Activated CD8-positive, alpha-beta T cell treated with anti-CD3 and anti-CD28 coated beads, Interleukin-2, amount 10 ng/mL, durations not matched to agents 7 days and 5 days (primary cell): ENCODE measurements at regions not wholly inside any gene's neighbourhood (a gene's known extent, or its start where the extent isn't known, plus 50 kb on each side); places are given as distances from the start of the nearest gene placed in this dataset.

Experiments used
- ATAC-seq: fragments of 150-1000 bp; cut with Tn5 transposase; one replicate; pipeline ENCODE4 v1.10.0; 2021; ENCODE audit warnings: moderate library complexity
- CTCF ChIA-PET: fragments of 350-600 bp; sonication (Branson Sonifier 250); formaldehyde crosslinking; loops from one replicate; lab custom pipeline; 2021; ENCODE audit warnings: antibody characterized with exemption; lab: Charles Lee
- POLR2A ChIA-PET: fragments of 350-600 bp; sonication (Branson Sonifier 250); formaldehyde crosslinking; loops from one replicate; lab custom pipeline; 2021; ENCODE audit warnings: antibody characterized with exemption; lab: Charles Lee
- DNase-seq: peaks from one replicate; pipeline ENCODE4 v3.0.0-alpha.2; 2020
- H3K27ac Mint-ChIP-seq: one replicate; pipeline ENCODE4 v1.8.0; 2021; ENCODE audit warnings: mild to moderate bottlenecking, mixed read lengths
- H3K27me3 Mint-ChIP-seq: one replicate; pipeline ENCODE4 v1.8.0; 2021; ENCODE audit warnings: low read depth, mixed read lengths
- H3K36me3 Mint-ChIP-seq: one replicate; pipeline ENCODE4 v1.8.0; 2021; ENCODE audit warnings: low read depth, mixed read lengths
- H3K4me1 Mint-ChIP-seq: one replicate; pipeline ENCODE4 v1.8.0; 2021; ENCODE audit warnings: low read depth, mixed read lengths
- H3K4me3 Mint-ChIP-seq: one replicate; pipeline ENCODE4 v1.8.0; 2021; ENCODE audit warnings: mild to moderate bottlenecking, mixed read lengths
- H3K9me3 Mint-ChIP-seq: one replicate; pipeline ENCODE4 v1.8.0; 2022; ENCODE audit warnings: mixed read lengths; ENCODE audit not compliant: insufficient read depth

DNA sequence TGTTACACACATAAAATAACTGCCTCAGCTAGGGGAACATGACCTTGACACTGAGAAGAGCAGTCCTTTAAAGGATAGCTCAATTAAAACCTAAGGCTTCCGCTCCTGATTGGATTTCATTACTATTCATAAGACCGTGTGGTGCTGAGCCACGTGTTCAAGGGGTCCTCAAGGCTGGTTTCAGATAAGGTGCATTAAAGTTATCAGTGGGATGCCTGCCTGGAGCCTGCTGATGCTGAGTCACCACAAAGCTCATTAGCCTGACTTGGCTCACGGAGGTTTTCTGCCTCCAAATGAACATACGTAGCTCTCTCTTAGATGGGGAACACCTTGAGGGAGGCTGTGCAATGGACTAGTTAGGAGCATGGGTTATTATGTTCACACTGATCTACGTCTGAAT is 518.9 kb downstream of the TDRD15 start:
- ChIA-PET POLR2A (no interaction called here), CTCF (no interaction called here)
- H3K36me3 Mint-ChIP-seq = no peaks in the 10 kb centered on the region
- no peak overlapping the region for H3K4me3 Mint-ChIP-seq
- no peaks in the 10 kb centered on the region for H3K4me1 Mint-ChIP-seq
- DNase-seq (no peak), ATAC-seq (no peak)
- no peaks in the 10 kb centered on the region for H3K27me3 Mint-ChIP-seq
- H3K9me3 Mint-ChIP-seq = no peaks in the 10 kb centered on the region
- no peak overlapping the region for H3K27ac Mint-ChIP-seq

DNA sequence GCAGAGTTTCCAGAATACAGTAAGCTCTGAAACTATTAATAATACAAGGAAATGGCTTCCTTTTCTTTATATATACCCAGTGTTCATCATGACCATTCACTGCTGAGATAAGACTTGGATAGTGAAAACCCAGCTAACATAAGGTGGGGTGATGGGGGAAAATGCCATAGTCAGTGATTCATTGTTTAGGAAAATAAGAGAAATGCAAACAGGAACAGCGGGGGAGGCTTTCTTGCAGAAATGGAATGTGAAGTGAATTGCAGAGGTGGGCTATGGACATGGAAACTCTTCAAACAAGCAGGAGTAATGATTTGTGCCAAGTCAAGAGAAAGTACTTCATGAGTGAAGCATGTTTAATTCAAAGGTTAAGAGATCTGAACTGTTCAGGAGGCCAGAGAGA is 519.4 kb downstream of the TDRD15 start:
- DNase-seq = no peak
- Mint-ChIP-seq H3K27ac (no peak overlapping the region), H3K36me3 (no peaks in the 10 kb centered on the region), H3K27me3 (no peaks in the 10 kb centered on the region), H3K4me1 (no peaks in the 10 kb centered on the region), H3K4me3 (no peak overlapping the region), H3K9me3 (no peaks in the 10 kb centered on the region)
- ChIA-PET CTCF (no interaction called here), POLR2A (no interaction called here)
- ATAC-seq = no peak

DNA sequence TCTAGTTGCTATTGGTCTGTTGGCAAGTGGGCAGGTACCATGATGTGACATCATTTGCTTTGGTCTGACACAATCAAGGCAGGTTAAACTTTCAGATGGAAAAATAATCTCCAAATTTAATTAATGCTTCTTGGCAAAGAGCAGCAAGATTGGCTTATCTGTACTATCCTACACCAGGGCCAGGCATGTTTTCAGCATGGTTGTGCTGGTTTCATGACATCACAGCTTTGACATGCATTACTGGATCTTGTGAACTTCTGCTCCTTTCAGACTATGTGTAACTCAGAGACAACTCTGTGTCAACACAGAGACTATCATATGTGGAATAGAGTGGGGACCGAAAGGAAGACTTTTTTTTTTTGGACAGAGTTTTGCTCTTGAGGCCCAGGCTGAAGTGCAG is 520.5 kb downstream of the TDRD15 start:
- Mint-ChIP-seq H3K9me3 (no peaks in the 10 kb centered on the region), H3K27me3 (no peaks in the 10 kb centered on the region), H3K36me3 (no peaks in the 10 kb centered on the region), H3K27ac (no peak overlapping the region), H3K4me1 (no peaks in the 10 kb centered on the region), H3K4me3 (no peak overlapping the region)
- DNase-seq = no peak
- ChIA-PET POLR2A (no interaction called here), CTCF (no interaction called here)
- ATAC-seq = no peak

DNA sequence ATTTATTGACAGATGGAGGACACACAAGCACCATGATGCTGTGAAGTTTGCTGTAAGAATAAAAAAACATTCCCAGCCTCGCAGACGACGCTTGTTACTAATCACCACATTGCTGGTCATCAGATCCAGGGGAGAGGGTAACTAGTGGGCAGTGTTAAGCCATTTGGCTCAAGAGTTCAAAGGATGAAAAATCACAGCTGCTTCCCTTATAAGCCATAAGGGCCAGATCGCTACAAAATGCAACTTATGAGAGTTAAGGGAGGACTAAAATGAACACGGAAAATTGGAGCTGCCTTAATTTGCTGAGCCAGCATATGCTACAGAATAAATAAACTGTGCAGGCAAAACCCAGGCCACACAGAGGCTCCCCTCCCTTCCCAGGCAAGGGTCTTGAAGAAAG is 522.6 kb downstream of the TDRD15 start:
- DNase-seq (no peak), ATAC-seq (no peak)
- H3K27ac Mint-ChIP-seq = no peak overlapping the region
- no peaks in the 10 kb centered on the region for H3K36me3 Mint-ChIP-seq
- no peaks in the 10 kb centered on the region for H3K27me3 Mint-ChIP-seq
- ChIA-PET CTCF (no interaction called here), POLR2A (no interaction called here)
- H3K4me3 Mint-ChIP-seq = no peak overlapping the region
- H3K9me3 Mint-ChIP-seq = no peaks in the 10 kb centered on the region
- no peaks in the 10 kb centered on the region for H3K4me1 Mint-ChIP-seq

DNA sequence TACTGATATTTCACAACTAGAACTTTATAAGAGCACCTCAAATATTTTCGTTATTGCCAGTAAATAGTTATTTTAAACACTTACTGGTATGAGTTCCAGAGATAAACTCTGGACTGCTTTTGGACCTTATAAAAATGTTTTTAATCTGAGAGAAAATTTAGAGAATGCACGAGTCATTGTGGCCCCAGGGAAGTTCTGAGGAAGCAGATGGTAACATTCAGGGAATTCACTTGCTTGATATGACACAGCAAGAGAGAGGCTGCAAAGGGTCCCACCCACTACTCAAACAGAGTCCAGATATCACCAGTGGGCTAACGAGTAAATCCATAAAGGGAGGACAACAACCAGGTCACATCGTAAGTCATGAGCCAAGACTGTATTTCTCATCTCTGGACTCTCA is 526.8 kb downstream of the TDRD15 start:
- no peak for DNase-seq
- no peak overlapping the region for H3K4me3 Mint-ChIP-seq
- POLR2A ChIA-PET = no interaction called here
- H3K4me1 Mint-ChIP-seq = no peaks in the 10 kb centered on the region
- H3K27ac Mint-ChIP-seq = no peak overlapping the region
- CTCF ChIA-PET = no interaction called here
- ATAC-seq = no peak
- no peaks in the 10 kb centered on the region for H3K27me3 Mint-ChIP-seq
- H3K36me3 Mint-ChIP-seq = no peaks in the 10 kb centered on the region
- H3K9me3 Mint-ChIP-seq = no peaks in the 10 kb centered on the region

DNA sequence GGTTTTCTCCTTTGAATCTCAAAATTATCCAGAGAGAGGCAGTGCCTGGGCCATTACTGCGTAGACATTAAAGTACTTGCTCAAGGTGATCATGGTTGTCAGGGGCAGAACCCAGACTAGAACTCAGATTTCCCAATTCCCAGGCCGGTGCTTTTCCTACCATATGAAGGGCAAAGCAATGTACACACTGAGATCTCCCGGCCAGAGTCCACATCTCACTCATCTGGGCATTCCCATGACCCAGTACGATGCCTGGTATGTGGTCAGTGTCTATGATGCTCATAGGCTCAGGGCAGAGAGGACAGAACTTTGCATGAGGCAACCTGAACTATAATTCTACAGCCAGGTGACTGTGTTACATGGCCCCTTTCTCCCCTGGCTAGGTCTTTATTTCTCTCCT is 531.4 kb downstream of the TDRD15 start:
- Mint-ChIP-seq H3K36me3 (no peaks in the 10 kb centered on the region), H3K9me3 (no peaks in the 10 kb centered on the region), H3K27me3 (no peaks in the 10 kb centered on the region), H3K27ac (no peak overlapping the region), H3K4me3 (no peak overlapping the region), H3K4me1 (no peaks in the 10 kb centered on the region)
- ChIA-PET POLR2A (no interaction called here), CTCF (no interaction called here)
- DNase-seq (no peak), ATAC-seq (no peak)

DNA sequence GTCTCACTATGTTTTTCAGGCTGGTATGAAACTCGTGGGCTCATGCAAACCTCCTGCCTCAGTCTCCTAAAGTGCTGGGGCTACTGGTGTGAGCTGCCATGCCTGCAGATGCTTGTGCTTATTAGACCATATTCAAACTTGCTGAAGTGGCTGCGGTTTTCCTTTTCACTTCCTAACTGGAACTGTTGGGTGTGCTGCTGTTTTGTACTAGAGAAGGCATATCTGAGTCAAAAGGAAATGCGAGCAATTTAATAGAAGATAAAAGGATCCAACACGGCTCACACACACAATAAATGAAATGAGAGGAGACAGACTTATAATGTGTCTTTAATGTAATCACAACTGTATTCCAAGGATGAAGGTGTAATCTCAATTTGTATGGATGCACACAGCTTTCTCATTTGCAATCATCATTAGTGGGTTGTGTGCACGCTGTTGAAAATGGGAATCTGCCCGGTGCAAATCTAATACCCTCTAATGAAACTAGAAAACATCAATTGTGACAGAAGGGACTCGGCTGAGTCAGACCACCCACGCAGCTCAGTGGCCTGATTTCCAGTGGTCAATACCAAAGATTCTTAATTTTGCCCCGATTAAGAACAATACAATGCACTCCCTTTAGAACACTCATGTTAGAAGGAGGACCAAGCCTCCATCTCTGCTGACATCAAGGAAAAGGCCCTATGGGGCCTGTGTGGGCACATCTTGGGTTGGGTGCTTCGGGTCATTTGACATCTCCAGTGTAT is 532.7 kb downstream of the TDRD15 start:
- Mint-ChIP-seq H3K4me3 (no peak overlapping the region), H3K36me3 (no peaks in the 10 kb centered on the region), H3K4me1 (no peaks in the 10 kb centered on the region), H3K9me3 (no peaks in the 10 kb centered on the region), H3K27ac (no peak overlapping the region), H3K27me3 (no peaks in the 10 kb centered on the region)
- ChIA-PET CTCF (no interaction called here), POLR2A (no interaction called here)
- DNase-seq = no peak
- no peak for ATAC-seq

DNA sequence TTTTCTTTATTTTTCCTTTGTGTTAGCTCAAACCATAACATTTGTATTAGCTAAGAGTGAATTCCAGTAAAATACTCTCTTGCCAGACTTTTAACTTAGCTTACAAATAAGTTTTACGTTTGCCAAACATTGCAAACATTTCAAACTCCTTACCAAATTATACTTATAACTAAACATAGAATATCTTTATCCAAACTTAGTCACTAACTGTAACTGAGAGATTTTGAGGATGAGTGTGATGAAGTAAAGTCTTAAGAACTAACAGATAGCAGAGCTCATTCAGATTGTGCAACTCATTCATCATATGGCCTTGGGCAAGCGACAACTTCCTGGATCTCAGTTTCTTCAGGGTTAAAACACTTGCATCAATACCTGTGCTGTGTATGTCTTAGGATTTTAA is 533.7 kb downstream of the TDRD15 start:
- CTCF ChIA-PET = no interaction called here
- ATAC-seq (no peak), DNase-seq (no peak)
- H3K4me1 Mint-ChIP-seq = no peaks in the 10 kb centered on the region
- H3K4me3 Mint-ChIP-seq = no peak overlapping the region
- no peaks in the 10 kb centered on the region for H3K27me3 Mint-ChIP-seq
- no peaks in the 10 kb centered on the region for H3K36me3 Mint-ChIP-seq
- POLR2A ChIA-PET = no interaction called here
- no peak overlapping the region for H3K27ac Mint-ChIP-seq
- no peaks in the 10 kb centered on the region for H3K9me3 Mint-ChIP-seq

DNA sequence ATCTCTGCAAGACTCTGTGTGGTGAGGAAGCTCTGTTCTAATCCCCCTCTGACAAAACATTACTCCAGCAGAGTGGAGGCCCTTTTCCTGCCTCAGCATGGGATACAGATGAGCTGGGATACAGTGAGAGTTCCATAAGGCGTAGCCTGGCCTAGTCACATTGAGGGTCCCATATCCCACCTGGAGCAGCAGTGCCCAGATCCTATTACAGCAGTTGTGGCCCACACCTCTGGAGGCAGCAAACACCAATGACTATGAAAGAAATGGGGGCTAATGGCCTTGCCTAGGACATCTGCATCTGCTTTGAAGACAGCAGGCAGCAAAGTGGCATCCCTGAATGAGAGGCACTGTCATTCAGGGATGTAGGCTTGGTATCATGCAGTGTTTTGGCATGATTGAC is 534.5 kb downstream of the TDRD15 start:
- no peaks in the 10 kb centered on the region for H3K4me1 Mint-ChIP-seq
- CTCF ChIA-PET = no interaction called here
- DNase-seq = no peak
- no peaks in the 10 kb centered on the region for H3K27me3 Mint-ChIP-seq
- no peak overlapping the region for H3K27ac Mint-ChIP-seq
- POLR2A ChIA-PET = no interaction called here
- H3K4me3 Mint-ChIP-seq = no peak overlapping the region
- no peaks in the 10 kb centered on the region for H3K9me3 Mint-ChIP-seq
- ATAC-seq = no peak
- no peaks in the 10 kb centered on the region for H3K36me3 Mint-ChIP-seq

DNA sequence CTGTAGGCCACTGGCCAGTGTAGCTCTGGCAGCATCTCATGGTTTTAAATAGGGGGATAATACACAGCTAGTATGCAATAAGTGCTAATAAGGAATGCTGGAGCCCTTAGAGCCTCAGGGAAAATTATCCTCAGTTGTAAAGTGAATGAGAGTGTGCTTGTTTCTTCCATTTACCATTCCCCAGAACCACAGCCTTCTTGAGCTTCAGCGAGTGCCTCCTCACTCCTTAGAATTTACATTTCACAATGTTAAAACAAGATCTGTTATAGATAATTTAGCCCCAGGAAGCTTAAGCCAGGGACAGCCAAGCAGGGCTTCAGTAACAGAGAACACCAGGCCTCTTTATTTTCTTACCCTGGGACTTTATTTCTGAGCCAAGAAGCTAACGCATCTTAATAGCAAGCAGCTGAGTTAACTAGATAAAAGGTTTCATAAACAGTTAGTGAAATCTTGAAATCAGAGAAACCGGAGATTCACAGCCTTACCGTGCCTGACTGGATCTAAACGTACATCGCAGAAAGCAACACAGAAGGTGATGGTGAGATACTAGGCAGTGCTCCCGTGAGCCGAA is 535.2 kb downstream of the TDRD15 start:
- DNase-seq (no peak), ATAC-seq (no peak)
- H3K4me1 Mint-ChIP-seq = no peaks in the 10 kb centered on the region
- ChIA-PET CTCF (no interaction called here), POLR2A (no interaction called here)
- H3K36me3 Mint-ChIP-seq = no peaks in the 10 kb centered on the region
- H3K27me3 Mint-ChIP-seq = no peaks in the 10 kb centered on the region
- H3K27ac Mint-ChIP-seq = no peak overlapping the region
- H3K9me3 Mint-ChIP-seq = no peaks in the 10 kb centered on the region
- H3K4me3 Mint-ChIP-seq = no peak overlapping the region

DNA sequence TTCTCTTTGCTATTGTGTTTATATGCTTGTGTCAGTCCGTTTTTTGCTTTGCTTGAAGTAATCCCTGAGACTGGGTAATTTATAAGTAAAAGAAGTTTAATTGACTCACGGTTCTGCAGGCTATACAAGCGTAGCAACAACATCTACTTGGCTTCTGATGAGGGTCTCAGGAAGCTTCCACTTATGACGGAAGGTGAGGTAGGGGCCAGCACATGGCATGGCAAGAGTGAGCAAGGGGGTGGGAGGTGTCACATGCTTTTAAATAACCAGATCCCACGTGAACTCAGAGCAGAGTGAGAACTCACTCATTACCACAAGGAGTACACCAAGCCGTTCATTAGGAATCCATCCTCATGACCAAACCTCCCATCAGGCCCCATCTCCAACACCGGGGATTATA is 540.3 kb downstream of the TDRD15 start:
- no peak for DNase-seq
- Mint-ChIP-seq H3K27me3 (no peaks in the 10 kb centered on the region), H3K9me3 (peaks cover 14% of the 10 kb centered on the region), H3K4me1 (no peaks in the 10 kb centered on the region), H3K36me3 (no peaks in the 10 kb centered on the region), H3K27ac (no peak overlapping the region), H3K4me3 (no peak overlapping the region)
- CTCF ChIA-PET = no interaction called here
- POLR2A ChIA-PET = no interaction called here
- no peak for ATAC-seq

DNA sequence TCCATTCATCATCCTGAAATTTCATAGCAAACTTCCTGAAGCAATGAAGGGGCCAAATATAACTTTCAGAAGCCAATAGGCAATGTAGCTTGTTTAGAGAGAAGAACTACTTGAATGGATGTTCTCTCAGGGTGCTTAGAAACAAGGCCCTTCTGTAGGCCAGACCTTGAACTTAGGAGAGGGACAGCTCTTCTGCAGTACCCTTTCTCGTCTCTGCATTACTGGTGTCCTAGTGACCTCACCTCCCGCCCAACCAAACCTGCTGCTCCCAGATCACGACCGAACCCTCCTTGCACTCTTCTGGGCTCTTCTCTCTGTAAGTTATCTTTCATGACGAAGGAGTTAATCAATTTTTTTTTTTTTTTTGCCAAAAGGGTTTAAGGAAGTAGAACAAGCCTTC is 543.9 kb downstream of the TDRD15 start:
- POLR2A ChIA-PET = no interaction called here

More for the DNA sequence above, 543.9 kb downstream of the TDRD15 start:
- Mint-ChIP-seq H3K27ac (no peak overlapping the region), H3K4me3 (no peak overlapping the region), H3K27me3 (no peaks in the 10 kb centered on the region), H3K9me3 (peaks cover 19% of the 10 kb centered on the region), H3K4me1 (no peaks in the 10 kb centered on the region), H3K36me3 (no peaks in the 10 kb centered on the region)
- no peak for DNase-seq
- CTCF ChIA-PET = no interaction called here
- no peak for ATAC-seq
